Brain pericyte (primary cell): ENCODE measurements at regions not wholly inside any gene's neighbourhood (a gene's known extent, or its start where the extent isn't known, plus 50 kb on each side); places are given as distances from the start of the nearest gene placed in this dataset.
"Not testable (repeated sequence)": the region's sequence is repeated elsewhere in the genome, so short reads cannot be mapped to it uniquely, and the experiment has no call there.

Experiments used
- DNase-seq: peaks from one replicate; pipeline ENCODE4 v3.0.0-alpha.2; 2012; ENCODE audit warnings: low read depth, low spot score

- no peak for DNase-seq
Measured at GRCh38 chr13:79190932-79191331, 215.1 kb downstream of the RBM26 start.

DNA sequence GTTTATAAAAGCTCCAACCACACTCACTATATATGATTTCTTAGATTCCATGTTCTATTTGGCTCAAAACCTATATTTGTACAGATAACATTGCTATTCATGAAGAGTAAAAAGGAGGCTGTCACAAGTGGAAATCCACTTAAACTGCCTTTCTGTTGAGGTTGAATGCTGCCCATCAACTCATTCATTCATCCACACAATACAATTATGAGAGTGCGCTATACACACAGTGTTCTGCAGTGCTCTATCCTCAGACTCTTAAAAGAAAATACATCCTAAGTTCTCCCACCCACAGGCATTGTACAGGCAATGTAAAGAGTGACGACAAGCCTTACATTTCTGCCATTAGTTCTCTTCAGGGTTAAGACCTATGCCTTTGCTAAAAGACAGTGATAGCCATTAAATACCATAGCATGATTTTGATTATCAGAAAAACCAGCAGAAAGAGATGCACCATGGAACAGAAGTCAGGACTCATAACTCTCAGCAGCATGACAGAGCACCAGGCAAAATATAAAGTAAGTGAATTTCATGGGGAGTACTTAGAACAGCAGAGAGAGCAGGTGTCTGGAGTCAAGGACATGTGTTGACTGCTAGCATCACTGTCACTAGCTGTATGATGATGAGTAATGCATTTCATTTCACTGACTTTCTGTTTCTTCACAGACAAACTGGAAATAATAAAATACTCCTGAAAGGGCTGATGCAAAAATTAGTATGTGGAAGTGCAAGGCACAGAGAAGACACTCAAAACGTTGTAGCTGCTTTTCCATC, 218.0 kb downstream of the RBM26 start:
- DNase-seq: no peak

DNA sequence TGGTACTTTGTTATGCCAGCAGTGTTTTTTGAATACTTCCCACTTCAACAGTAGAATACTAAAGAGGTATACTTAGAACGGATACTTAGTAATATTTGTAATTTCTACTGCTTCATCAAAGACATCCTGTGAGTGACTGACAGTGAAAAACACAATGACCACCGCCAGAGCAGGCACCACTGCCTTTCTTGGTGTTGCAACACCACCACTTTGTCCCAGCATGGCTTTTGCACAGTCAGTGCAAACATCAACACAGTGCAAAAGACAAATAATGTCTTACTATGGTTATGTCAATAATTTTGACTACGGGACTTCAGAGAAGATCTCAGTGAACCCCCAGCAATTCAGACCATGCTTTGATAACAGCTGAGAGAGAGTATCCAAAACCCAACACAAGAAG, 220.5 kb downstream of the RBM26 start:
- no peak for DNase-seq

DNA sequence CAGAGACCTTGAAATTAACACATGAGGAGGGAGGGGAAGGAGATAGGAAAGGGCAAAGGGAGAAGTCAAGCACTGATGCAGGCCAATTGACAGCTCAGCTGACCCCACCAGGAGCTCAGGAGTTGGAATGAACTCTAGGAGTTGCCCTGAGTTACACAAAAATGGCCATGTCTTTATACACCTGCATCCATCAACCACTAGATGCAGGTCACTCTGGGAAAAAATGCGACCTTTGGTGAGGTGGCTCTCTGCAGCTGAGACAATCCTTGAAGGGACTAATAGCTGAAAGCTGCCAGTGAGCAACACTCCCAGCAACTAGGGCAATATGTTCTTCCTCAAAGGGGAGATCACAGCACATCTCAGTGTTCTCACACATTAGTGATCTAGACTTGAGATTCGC, 222.8 kb downstream of the RBM26 start:
- no peak for DNase-seq

DNA sequence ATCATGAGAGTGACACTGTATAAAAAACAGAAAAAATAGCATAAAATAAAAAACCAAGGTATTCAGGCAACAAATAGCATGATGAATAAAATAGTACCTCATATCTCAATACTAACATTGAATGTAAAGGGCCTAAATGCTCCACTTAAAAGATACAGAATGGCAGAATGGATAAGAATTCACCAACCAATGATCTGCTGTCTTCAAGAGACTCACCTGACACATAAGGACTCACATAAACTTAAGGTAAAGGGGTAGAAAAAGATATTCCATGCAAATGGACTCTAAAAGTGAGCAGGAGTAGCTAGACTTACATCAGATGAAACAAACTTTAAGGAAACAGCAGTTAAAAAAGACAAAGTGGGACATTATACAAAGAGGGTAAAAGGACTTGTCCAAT, 232.4 kb downstream of the RBM26 start:
- not testable (repeated sequence) for DNase-seq

DNA sequence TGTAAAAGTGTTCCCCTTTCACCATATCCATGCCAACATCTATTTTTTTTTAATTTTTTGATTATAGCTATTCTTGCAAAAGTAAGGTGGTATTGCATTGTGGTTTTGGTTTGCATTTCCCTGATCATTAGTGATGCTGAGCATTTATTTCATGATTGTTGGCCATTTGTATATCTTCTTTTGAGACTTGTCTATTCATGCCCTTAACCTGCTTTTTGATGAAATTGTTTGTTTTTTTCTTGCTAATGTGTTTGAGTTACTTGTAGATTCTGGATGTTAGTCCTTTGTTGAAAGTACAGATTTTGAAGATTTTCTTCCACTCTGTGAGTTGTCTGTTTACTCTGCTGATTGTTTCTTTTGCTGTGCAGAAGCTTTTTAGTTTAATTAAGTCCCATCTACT, 233.1 kb downstream of the RBM26 start:
- not testable (repeated sequence) for DNase-seq

- DNase-seq: no peak
Measured at GRCh38 chr13:79171141-79172061, 234.7 kb downstream of the RBM26 start.

GRCh38 chr13:79160818-79161217, 245.2 kb downstream of the RBM26 start:
- DNase-seq: no peak

GRCh38 chr13:79155883-79156282, 250.2 kb downstream of the RBM26 start:
- no peak for DNase-seq

- DNase-seq: no peak
Measured at GRCh38 chr13:79149210-79149609, 256.8 kb downstream of the RBM26 start.

DNA sequence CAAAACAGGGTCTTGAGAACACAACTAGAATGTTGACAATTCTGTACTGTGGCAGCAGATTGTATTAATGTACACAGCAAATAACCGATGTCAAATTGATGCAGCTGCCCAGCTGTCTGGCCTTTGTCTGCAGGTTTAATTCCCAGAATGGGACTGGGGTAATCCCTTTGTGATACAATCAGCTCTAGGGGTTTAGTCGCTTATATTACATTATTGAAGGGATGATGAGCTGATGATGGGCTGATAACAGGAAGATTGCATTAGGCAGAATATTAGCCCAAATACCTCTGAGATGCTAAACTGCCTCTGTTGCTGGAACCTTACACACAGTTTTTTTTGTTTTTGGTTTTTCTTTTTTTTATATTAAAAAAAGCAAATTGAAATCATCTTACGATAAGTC, 265.0 kb downstream of the RBM26 start:
- no peak for DNase-seq

- DNase-seq: no peak
Measured at GRCh38 chr13:79128158-79128557, 277.9 kb downstream of the RBM26 start.

GRCh38 chr13:79126706-79127105, 279.3 kb downstream of the RBM26 start:
- DNase-seq: no peak

GRCh38 chr13:79124183-79124582, 281.9 kb downstream of the RBM26 start:
- no peak for DNase-seq

- DNase-seq: no peak
Measured at GRCh38 chr13:79121286-79121685, 284.8 kb downstream of the RBM26 start.

DNA sequence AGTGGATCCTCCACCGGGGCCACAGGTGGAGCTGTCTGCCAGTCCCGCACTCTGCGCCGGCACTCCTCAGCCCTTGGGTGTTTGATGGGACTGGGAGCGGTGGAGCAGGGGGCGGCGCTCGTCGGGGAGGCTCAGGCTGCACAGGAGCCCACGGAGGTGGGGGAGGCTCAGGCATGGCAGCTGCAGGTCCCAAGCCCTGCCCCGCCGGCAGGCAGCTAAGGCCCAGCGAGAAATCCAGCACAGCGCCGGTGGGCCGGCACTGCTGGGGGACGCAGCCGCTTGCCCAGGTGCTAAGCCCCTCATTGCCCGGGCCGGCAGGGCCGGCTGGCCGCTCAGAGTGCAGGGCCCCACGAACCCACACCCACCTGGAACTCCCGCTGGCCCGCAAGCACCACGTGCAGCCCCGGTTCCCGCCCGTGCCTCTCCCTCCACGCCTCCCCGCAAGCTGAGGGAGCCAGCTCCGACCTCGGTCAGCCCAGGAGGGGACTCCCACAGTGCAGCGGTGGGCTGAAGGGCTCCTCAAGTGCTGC, 286.4 kb downstream of the RBM26 start:
- no peak for DNase-seq

DNA sequence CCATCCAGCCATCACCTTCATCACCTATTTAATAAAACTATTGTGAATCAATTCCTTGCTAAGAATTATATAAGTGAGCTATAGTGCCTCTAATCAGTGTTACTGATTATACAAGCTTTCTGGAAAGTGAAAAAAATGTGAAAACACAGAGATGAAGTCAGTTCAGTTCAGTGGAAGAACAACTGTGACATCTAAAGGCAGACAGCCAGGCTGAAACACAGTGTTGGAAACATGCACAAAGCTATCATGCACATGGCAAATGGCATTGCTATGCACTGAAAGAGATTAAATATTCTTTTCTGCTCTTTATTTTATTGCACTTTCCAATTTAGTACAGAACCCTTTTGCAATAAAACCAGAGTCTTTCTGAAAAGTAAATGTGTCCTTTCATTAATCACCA, 294.0 kb downstream of the RBM26 start:
- DNase-seq: no peak

DNA sequence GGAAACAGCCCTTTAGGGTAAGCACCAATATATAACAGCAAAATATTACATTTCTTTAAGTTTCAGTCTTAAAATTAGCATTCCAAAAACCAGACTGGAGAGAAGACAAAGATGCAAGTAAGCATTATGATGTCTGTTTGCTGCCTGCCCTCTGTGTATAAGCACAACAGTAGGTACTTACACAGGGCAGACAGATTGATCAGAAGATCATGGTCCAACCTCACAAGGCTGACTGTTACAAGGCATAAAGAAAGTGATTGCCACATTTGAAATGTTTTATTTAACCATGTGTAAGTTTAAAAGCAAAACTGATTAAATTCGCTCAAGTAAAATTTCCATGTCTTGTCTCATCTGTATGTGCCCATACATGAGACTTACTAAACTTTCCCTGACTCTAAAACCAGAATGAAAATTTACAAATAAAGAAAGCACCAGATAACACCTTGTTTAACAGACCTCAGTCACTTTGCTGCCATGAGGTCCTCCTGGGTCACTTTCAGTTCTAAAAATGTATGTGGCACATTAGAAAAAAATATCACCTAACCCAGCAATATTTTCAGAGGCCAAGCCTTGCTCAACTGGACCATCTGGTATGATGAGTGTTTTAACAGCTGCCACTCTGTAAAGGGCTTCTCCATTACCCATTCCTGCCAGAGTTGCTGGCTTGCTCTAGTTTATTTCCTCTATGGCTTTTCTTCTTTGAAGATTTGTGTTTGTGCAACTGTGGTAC, 297.0 kb downstream of the RBM26 start:
- DNase-seq: no peak

DNA sequence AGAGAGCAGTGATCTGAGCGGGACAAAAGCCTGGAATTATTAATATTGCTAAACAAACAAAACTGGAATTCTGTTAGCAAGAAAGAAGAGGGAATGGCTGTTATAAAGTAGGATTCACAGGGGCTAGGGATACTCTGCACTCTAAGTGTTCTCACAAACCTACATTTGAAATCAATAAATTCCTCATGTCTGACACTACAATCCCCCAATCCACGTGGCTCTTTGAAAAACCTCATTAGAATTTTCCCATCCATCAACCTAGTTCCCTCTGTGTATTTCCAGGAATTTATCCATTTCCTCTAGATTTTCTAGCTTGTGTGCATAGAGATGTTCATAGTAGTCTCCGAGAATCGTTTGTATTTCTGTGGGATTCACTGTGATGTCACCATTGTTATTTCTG, 307.5 kb downstream of the RBM26 start:
- no peak for DNase-seq

DNA sequence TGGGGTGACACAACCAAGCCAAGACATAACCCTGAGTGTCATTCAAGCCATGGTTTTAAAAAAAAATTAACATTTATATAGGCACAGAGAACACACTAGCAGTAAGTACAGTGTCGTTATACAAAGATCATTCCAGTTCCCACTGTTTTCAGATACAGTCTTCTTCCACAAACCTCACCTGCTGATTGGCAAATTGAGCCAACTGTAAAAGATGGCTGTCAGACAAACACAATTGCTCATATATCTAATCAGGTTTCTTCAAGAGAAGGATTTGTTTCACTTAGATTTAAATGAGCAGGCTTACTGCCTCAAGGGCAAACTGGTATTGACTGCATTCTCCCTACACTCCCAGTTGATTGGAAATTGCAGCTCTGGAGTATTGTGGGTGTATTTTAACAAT, 308.9 kb downstream of the RBM26 start:
- DNase-seq: no peak

GRCh38 chr13:79096099-79096498, 310.0 kb downstream of the RBM26 start:
- DNase-seq: no peak

GRCh38 chr13:79090552-79091124, 315.4 kb downstream of the RBM26 start:
- no peak for DNase-seq
